Tibial artery (tissue), 4 donors: ENCODE measurements at regions not wholly inside any gene's neighbourhood (a gene's known extent, or its start where the extent isn't known, plus 50 kb on each side); places are given as distances from the start of the nearest gene placed in this dataset.
A peak's percentile ranks its signal among the peaks of the same experiment; 100 is the strongest.

Experiments used
- DNase-seq, 2 donors: peaks; one replicate each; pipeline ENCODE4 v3.0.0-alpha.2; 2019
- H3K27ac ChIP-seq, 2 donors: fragments of 200-600 bp; sonication (generic) in 1 of 2; 1 replicate in 1 of 2; 2 replicates in 1 of 2; pipeline ENCODE4 v1.5.1; 2018 to 2019; ENCODE audit warnings: mild to moderate bottlenecking in 1 of 2
- H3K27me3 ChIP-seq, 2 donors: fragments of 200-600 bp; sonication (generic) in 1 of 2; one replicate each; pipeline versions ENCODE4 v1.5.1 to v1.6.0; 2016 to 2019
- H3K36me3 ChIP-seq, 3 donors: fragments of 200-600 bp; sonication (generic) in 2 of 3; one replicate each; pipeline ENCODE4 v1.5.1; 2016 to 2019; ENCODE audit warnings: mild to moderate bottlenecking in 2 of 3
- H3K4me1 ChIP-seq, 4 donors: fragments of 200-600 bp; sonication (generic) in 2 of 4; 1 replicate in 3 of 4; 2 replicates in 1 of 4; pipeline ENCODE4 v1.5.1; 2016 to 2019
- H3K4me3 ChIP-seq, 2 donors: fragments of 200-600 bp; sonication (generic) in 1 of 2; 1 replicate in 1 of 2; 2 replicates in 1 of 2; pipeline ENCODE4 v1.5.1; 2018 to 2019; ENCODE audit warnings: mild to moderate bottlenecking in 2 of 2
- H3K9me3 ChIP-seq, 3 donors: fragments of 200-600 bp; sonication (generic) in 1 of 3; one replicate each; pipeline ENCODE4 v1.5.1; 2016 to 2019
- CTCF ChIP-seq, 2 experiments: fragments of 200-600 bp in 1 of 2; fragments of 450-650 bp in 1 of 2; IDR thresholded peaks; one replicate each; pipeline ENCODE4 v1.5.1; 2017 to 2019; ENCODE audit warnings: antibody characterized with exemption in 2 of 2, mild to moderate bottlenecking in 1 of 2, moderate library complexity in 1 of 2
- intact Hi-C: fragments of 100-400 bp; cut with DNase I; formaldehyde crosslinking; loops from one replicate; pipeline ENCODE4 v1.15.0; 2023; ENCODE audit warnings: low total_unique reads

- Histone ChIP-seq H3K27me3 (no peaks in the 10 kb centered on the region), H3K4me3 (no peak overlapping the region), H3K4me1 (peaks cover 0 to 48% (median 28%) of the 10 kb centered on the region in 4 donors), H3K9me3 (no peaks in the 10 kb centered on the region), H3K36me3 (no peaks in the 10 kb centered on the region), H3K27ac (no peak overlapping the region)
- intact Hi-C loops = loop anchor here (1.0 kb wide), 1 partner anchor 72 kb away; no protein-coding TSS in a partner anchor
- DNase-seq = no peak
- peak in 1 of 2 experiments; percentile 15 for TF ChIP-seq CTCF (IDR thresholded peaks at IDR 0.05)
Observed at GRCh38 chr2:179340678-179341077, 76.0 kb upstream of the SESTD1 start.

- TF ChIP-seq CTCF (IDR thresholded peaks at IDR 0.05) = no peak
- intact Hi-C loops = no loop called here
- Histone ChIP-seq H3K4me1 (peaks cover 0 to 28% (median 12%) of the 10 kb centered on the region in 4 donors), H3K9me3 (no peaks in the 10 kb centered on the region), H3K27ac (peak overlapping the region; percentile 49 to 51), H3K4me3 (no peak overlapping the region), H3K36me3 (no peaks in the 10 kb centered on the region), H3K27me3 (no peaks in the 10 kb centered on the region)
- no peak for DNase-seq
Observed at GRCh38 chr2:179338681-179339080, 74.0 kb upstream of the SESTD1 start.

- no peak for TF ChIP-seq CTCF (IDR thresholded peaks at IDR 0.05)
- no peak overlapping the region for H3K4me3 ChIP-seq
- peak in 1 of 2 donors; percentile 27 for DNase-seq
- H3K9me3 ChIP-seq = no peaks in the 10 kb centered on the region
- intact Hi-C loops = no loop called here
- H3K36me3 ChIP-seq = no peaks in the 10 kb centered on the region
- H3K27me3 ChIP-seq = no peaks in the 10 kb centered on the region
- H3K4me1 ChIP-seq = peaks cover 0 to 35% (median 12%) of the 10 kb centered on the region in 4 donors
- H3K27ac ChIP-seq = peak overlapping the region; percentile 28 to 46
Observed at GRCh38 chr2:179336782-179337534, 72.3 kb upstream of the SESTD1 start.

- intact Hi-C loops = no loop called here
- no peak overlapping the region for H3K4me3 ChIP-seq
- H3K36me3 ChIP-seq = no peaks in the 10 kb centered on the region
- H3K4me1 ChIP-seq = peaks cover 0 to 35% (median 9%) of the 10 kb centered on the region in 4 donors
- H3K27ac ChIP-seq = no peak overlapping the region
- no peak for DNase-seq
- H3K27me3 ChIP-seq = no peaks in the 10 kb centered on the region
- H3K9me3 ChIP-seq = no peaks in the 10 kb centered on the region
- no peak for TF ChIP-seq CTCF (IDR thresholded peaks at IDR 0.05)
Observed at GRCh38 chr2:179335732-179336131, 71.1 kb upstream of the SESTD1 start.

- Histone ChIP-seq H3K36me3 (no peaks in the 10 kb centered on the region), H3K27me3 (no peaks in the 10 kb centered on the region), H3K4me3 (no peak overlapping the region), H3K4me1 (peaks cover 0 to 23% (median 5%) of the 10 kb centered on the region in 4 donors), H3K9me3 (peaks cover 0 to 6% (median 0%) of the 10 kb centered on the region in 3 donors), H3K27ac (no peak overlapping the region)
- TF ChIP-seq CTCF (IDR thresholded peaks at IDR 0.05) = no peak
- intact Hi-C loops = no loop called here
- no peak for DNase-seq
Observed at GRCh38 chr2:179332903-179333302, 68.3 kb upstream of the SESTD1 start.
